ENCODE measurements at regions not wholly inside any gene's neighbourhood (a gene's known extent, or its start where the extent isn't known, plus 50 kb on each side); places are given as distances from the start of the nearest gene placed in this dataset.

DNA sequence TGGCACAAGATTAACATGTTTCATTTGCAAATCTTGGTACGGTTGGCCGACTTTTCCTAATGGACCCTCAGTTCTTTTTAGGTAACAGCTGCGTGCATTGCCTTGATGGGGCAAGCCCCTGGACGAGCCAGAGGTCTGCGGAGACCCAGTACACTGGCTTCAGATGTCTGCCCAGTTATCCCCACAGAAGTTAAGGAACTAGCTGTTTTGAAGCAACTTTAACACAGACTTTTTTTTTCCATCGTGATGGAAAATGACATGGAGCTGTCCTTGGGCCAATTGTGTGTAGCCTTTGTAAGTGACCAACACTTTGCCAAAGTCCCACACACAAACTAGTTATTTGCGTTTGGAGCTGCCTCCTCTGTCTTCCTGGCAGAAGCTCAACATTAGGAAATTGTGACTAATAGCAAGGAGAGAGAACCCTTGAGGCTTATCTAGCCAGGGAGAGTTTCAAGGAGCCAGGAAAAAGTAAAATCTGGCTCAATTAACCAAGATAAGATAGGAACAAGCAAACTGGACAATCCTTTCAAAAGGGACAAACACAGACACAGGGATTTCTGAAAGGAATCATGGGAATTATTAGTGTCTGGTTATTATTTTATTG, 99.6 kb upstream of the BMPER start:
- no peak for DNase-seq (ENCODE audit: low spot score)
- Mint-ChIP-seq H3K4me3 (ENCODE audit: unreplicated experiment) (no peak overlapping the region), H3K4me1 (ENCODE audit: low read depth) (peaks cover 30% of the 10 kb centered on the region), H3K9me3 (ENCODE audit: low read depth) (peaks cover 2% of the 10 kb centered on the region), H3K36me3 (ENCODE audit: low read depth) (no peaks in the 10 kb centered on the region), H3K27me3 (ENCODE audit: low read depth) (no peaks in the 10 kb centered on the region), H3K27ac (ENCODE audit: unreplicated experiment) (peak overlapping the region; percentile 3)
- TF ChIP-seq, protein P1, sequence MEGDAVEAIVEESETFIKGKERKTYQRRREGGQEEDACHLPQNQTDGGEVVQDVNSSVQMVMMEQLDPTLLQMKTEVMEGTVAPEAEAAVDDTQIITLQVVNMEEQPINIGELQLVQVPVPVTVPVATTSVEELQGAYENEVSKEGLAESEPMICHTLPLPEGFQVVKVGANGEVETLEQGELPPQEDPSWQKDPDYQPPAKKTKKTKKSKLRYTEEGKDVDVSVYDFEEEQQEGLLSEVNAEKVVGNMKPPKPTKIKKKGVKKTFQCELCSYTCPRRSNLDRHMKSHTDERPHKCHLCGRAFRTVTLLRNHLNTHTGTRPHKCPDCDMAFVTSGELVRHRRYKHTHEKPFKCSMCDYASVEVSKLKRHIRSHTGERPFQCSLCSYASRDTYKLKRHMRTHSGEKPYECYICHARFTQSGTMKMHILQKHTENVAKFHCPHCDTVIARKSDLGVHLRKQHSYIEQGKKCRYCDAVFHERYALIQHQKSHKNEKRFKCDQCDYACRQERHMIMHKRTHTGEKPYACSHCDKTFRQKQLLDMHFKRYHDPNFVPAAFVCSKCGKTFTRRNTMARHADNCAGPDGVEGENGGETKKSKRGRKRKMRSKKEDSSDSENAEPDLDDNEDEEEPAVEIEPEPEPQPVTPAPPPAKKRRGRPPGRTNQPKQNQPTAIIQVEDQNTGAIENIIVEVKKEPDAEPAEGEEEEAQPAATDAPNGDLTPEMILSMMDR (IDR thresholded peaks at IDR 0.05) = no peak

DNA sequence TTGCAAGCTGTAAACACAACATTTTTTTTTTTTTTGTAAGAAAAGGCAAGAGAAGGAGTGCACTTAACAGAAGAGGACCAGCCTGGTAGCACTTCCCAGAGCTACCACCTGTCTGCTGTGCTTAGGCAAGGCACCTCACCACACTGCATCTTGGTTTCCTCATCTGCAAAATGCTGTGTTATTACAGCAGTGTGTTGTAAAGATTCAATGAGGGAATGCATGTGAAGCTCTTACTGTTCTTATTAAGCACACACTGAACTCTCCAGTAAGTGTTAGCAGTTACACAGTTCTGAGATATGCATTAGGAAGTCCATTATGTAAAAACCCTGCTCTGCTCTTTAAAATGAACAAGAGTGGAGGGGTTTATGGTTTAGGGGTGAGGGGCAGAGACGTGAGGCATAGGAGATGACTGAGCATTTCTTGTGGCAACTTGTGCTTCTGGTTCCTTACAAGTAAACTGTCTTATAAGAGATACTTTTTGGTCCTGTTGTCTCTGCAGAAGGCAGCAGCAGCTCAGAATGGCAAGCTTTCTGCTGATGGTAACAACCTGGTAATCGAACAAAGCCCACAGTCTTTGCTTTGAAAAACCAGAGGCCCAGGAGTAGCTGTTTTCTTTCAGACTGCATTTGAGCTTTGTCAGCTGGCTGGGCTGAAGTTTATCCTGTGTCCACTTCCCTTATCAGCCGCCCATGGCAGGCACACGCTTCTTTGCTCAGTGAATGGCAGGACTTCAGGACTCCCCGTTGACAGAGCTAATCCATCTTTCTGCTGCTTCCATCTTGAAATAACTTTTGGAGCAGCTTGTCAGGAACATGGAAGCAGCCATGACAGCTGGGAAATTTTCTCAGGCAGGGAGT, 98.8 kb upstream of the BMPER start:
- Mint-ChIP-seq H3K4me3 (ENCODE audit: unreplicated experiment) (no peak overlapping the region), H3K36me3 (ENCODE audit: low read depth) (no peaks in the 10 kb centered on the region), H3K4me1 (ENCODE audit: low read depth) (peaks cover 30% of the 10 kb centered on the region), H3K9me3 (ENCODE audit: low read depth) (no peaks in the 10 kb centered on the region), H3K27ac (ENCODE audit: unreplicated experiment) (peak overlapping the region; percentile 9), H3K27me3 (ENCODE audit: low read depth) (no peaks in the 10 kb centered on the region)
- TF ChIP-seq, protein P1 (IDR thresholded peaks at IDR 0.05) = no peak
- no peak for DNase-seq (ENCODE audit: low spot score)

DNA sequence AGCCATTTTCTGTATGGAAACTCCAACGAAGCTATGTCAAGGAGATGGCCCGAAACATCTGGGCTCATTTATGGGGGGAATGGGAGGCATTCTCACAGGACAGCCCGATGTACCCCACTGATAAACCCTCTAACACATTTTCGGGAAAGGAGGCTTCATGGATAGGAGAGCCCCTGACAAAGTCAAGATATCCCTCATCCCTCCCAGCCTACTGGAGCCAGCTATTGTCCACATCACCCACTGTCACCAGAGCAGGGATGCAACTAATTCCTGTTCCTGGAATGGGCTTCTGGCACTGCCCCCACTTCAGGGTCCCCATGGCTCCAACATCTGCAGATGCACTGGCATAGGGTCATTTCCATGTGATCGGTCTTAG, 98.2 kb upstream of the BMPER start:
- Mint-ChIP-seq H3K27me3 (ENCODE audit: low read depth) (no peaks in the 10 kb centered on the region), H3K9me3 (ENCODE audit: low read depth) (no peaks in the 10 kb centered on the region), H3K36me3 (ENCODE audit: low read depth) (no peaks in the 10 kb centered on the region), H3K27ac (ENCODE audit: unreplicated experiment) (peak overlapping the region; percentile 9), H3K4me3 (ENCODE audit: unreplicated experiment) (no peak overlapping the region), H3K4me1 (ENCODE audit: low read depth) (peaks cover 30% of the 10 kb centered on the region)
- DNase-seq (ENCODE audit: low spot score) = no peak
- TF ChIP-seq, protein P1 (IDR thresholded peaks at IDR 0.05) = no peak

DNA sequence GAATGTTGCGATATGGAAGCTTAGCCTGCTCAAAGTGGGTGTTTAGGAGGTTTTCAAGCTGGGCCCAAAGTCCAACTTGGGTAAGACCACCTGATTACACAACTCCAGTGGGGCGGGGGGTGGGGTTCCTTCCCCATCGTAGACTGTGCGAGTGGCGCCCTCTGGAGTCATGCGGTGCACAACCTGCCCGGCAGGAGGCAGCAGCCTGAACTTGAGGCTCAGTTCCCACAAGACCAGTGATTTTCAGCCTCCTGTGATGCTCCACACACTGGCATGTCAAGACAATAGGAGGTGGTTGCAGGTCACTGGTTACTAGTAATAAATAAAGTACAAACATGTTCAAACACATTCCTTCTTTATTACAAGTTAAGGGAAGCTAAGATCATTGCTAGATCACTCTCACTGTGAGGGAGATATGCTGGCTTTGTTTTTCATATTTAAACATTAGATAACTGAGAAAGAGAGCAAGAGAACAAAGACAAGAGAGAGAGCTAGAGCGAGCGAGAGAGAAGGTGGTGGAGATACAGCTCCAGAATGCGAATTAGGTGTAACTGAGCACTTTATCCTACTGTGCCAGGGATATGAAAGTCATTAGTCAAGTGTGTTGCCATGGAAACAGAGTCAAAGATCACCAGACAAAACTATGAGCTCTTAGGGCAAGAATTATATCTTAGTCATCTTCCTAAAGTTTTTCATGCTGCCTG, 97.4 kb upstream of the BMPER start:
- no peaks in the 10 kb centered on the region for H3K27me3 Mint-ChIP-seq (ENCODE audit: low read depth)
- TF ChIP-seq, protein P1 (IDR thresholded peaks at IDR 0.05) = peak; percentile 69
- H3K9me3 Mint-ChIP-seq (ENCODE audit: low read depth) = peaks cover 2% of the 10 kb centered on the region
- peak overlapping the region; percentile 80 for H3K27ac Mint-ChIP-seq (ENCODE audit: unreplicated experiment)
- H3K36me3 Mint-ChIP-seq (ENCODE audit: low read depth) = no peaks in the 10 kb centered on the region
- DNase-seq (ENCODE audit: low spot score) = no peak
- H3K4me1 Mint-ChIP-seq (ENCODE audit: low read depth) = peaks cover 30% of the 10 kb centered on the region
- no peak overlapping the region for H3K4me3 Mint-ChIP-seq (ENCODE audit: unreplicated experiment)

DNA sequence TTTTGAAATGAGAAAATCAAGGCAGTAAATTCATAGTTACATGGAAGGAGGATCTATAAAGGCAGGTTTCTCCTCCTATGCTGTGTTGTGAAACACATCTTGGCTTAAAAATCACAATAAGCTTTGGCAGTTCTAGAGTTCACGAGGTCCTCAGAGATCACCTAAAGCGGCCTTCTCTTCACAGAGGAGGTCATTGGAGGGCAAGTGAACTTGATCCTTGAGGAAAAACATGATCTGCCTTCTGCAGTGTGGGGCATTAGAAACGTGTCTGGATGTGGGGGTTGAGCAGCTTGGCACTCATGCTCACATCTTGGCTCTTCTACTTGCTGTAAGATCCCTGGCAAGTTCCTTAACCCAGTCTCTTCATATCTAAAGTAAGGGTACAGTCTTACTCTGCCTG, 96.1 kb upstream of the BMPER start:
- no peak overlapping the region for H3K4me3 Mint-ChIP-seq (ENCODE audit: unreplicated experiment)
- peaks cover 2% of the 10 kb centered on the region for H3K9me3 Mint-ChIP-seq (ENCODE audit: low read depth)
- no peaks in the 10 kb centered on the region for H3K36me3 Mint-ChIP-seq (ENCODE audit: low read depth)
- H3K27me3 Mint-ChIP-seq (ENCODE audit: low read depth) = no peaks in the 10 kb centered on the region
- DNase-seq (ENCODE audit: low spot score) = no peak
- H3K4me1 Mint-ChIP-seq (ENCODE audit: low read depth) = peaks cover 39% of the 10 kb centered on the region
- H3K27ac Mint-ChIP-seq (ENCODE audit: unreplicated experiment) = peak overlapping the region; percentile 14
- TF ChIP-seq, protein P1 (IDR thresholded peaks at IDR 0.05) = no peak

Measured in chondrocyte (in vitro differentiated cells).